KMS-11 (cell line): ENCODE measurements at regions not wholly inside any gene's neighbourhood (a gene's known extent, or its start where the extent isn't known, plus 50 kb on each side); places are given as distances from the start of the nearest gene placed in this dataset.

Source experiments
- H2AFZ ChIP-seq: fragments of 200-600 bp; sonication (generic); 2 replicates; pipeline ENCODE4 v1.6.1; 2016; ENCODE audit warnings: antibody characterized with exemption, mixed run types, low read depth
- H3K27ac ChIP-seq: fragments of 200-600 bp; sonication (generic); 2 replicates; pipeline ENCODE4 v1.6.1; 2016; ENCODE audit warnings: mild to moderate bottlenecking, mixed run types
- H3K27me3 ChIP-seq: fragments of 200-600 bp; sonication (generic); 2 replicates; pipeline ENCODE4 v1.6.1; 2017; ENCODE audit warnings: mild to moderate bottlenecking, low read depth, mixed run types, moderate library complexity; ENCODE audit not compliant: insufficient read depth
- H3K36me3 ChIP-seq: fragments of 200-600 bp; sonication (generic); 2 replicates; pipeline ENCODE4 v1.6.1; 2017; ENCODE audit warnings: mild to moderate bottlenecking, mixed run types; ENCODE audit not compliant: insufficient read depth
- H3K4me1 ChIP-seq: fragments of 200-600 bp; sonication (generic); 2 replicates; pipeline ENCODE4 v1.6.1; 2016; ENCODE audit warnings: mild to moderate bottlenecking, low read depth, mixed run types; ENCODE audit not compliant: poor library complexity, severe bottlenecking
- H3K4me2 ChIP-seq: fragments of 200-600 bp; sonication (generic); 2 replicates; pipeline ENCODE4 v1.7.0; 2016; ENCODE audit warnings: mild to moderate bottlenecking, mixed run types
- H3K4me3 ChIP-seq: fragments of 200-600 bp; sonication (generic); IDR thresholded peaks from 2 replicates; pipeline ENCODE4 v1.6.1; 2017; ENCODE audit warnings: low read depth, low read length, mixed read lengths; ENCODE audit not compliant: insufficient read depth
- H3K79me2 ChIP-seq: fragments of 200-600 bp; sonication (generic); 2 replicates; pipeline ENCODE4 v1.6.1; 2016; ENCODE audit warnings: low read depth, mixed run types; ENCODE audit not compliant: insufficient read depth
- H3K9ac ChIP-seq: fragments of 200-600 bp; sonication (generic); 2 replicates; pipeline ENCODE4 v1.6.1; 2016; ENCODE audit warnings: mild to moderate bottlenecking, mixed run types
- H4K20me1 ChIP-seq: fragments of 200-600 bp; sonication (generic); 2 replicates; pipeline ENCODE4 v1.6.1; 2016; ENCODE audit warnings: mild to moderate bottlenecking, mixed run types; ENCODE audit not compliant: insufficient read depth
- CTCF ChIP-seq: fragments of 200-600 bp; sonication (generic); conservative IDR thresholded peaks from 2 replicates; pipeline ENCODE4 v1.6.1; 2017; ENCODE audit warnings: low read depth, mild to moderate bottlenecking, antibody characterized with exemption, low read length, moderate library complexity, mixed read lengths

DNA sequence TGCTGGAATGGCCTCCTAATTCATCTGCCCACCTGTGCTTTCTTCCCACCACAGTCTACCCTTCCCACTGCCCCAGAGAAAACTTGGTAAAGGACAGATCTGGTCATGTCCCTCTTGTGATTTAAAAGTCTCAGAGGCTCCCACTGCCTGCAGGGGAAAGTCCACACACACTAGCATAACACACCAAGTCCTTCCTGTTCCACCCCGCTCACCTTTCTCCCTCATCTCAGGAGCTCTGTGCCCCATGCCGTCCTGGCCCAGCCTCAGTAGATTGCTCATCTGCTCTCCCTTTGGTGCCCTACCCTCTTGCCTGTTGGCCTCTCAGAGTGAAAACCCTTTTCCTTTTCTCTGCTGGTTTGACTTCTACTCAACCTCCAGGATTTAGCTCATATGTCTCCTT lies 111.4 kb upstream of the MAP3K1 start:
- Histone ChIP-seq H3K27me3 (no peaks in the 10 kb centered on the region), H4K20me1 (no peaks in the 10 kb centered on the region), H2AFZ (no peak overlapping the region), H3K36me3 (no peaks in the 10 kb centered on the region), H3K79me2 (no peaks in the 10 kb centered on the region), H3K4me3 (no peak overlapping the region), H3K9ac (no peak overlapping the region), H3K4me2 (no peak overlapping the region), H3K4me1 (peaks cover 14% of the 10 kb centered on the region), H3K27ac (no peak overlapping the region)
- no peak for TF ChIP-seq CTCF

DNA sequence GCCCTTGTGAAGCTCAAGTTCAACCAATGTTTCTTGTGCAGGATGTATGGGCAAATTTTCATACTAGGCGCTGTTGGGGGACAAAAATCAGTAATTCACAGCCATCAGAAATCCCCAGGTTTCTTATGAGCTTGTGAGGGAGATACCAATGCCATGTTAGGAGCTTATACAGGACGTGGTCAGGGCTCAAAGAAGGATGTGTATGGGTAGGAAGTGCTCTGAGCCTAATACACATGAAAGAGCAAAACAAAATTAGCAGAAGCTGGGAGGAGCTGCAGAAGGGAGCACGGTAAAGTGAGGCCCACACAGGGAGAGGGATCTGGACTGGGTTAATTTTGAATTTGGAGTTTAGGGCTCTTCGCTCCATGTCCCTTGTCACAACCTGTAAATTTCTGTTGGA lies 114.6 kb upstream of the MAP3K1 start:
- H3K4me1 ChIP-seq: peaks cover 46% of the 10 kb centered on the region
- H3K27me3 ChIP-seq: no peaks in the 10 kb centered on the region
- no peak overlapping the region for H2AFZ ChIP-seq
- H3K4me2 ChIP-seq: no peak overlapping the region
- H3K79me2 ChIP-seq: no peaks in the 10 kb centered on the region
- no peaks in the 10 kb centered on the region for H3K36me3 ChIP-seq
- H4K20me1 ChIP-seq: no peaks in the 10 kb centered on the region
- H3K27ac ChIP-seq: no peak overlapping the region
- no peak for TF ChIP-seq CTCF
- no peak overlapping the region for H3K9ac ChIP-seq
- H3K4me3 ChIP-seq: no peak overlapping the region

- Histone ChIP-seq H4K20me1 (no peaks in the 10 kb centered on the region), H3K4me3 (no peak overlapping the region), H2AFZ (peak overlapping the region; percentile 60), H3K36me3 (no peaks in the 10 kb centered on the region), H3K9ac (peak overlapping the region; percentile 25; the same call in 1 of the 2 replicates), H3K27ac (peak overlapping the region; percentile 65), H3K4me2 (peak overlapping the region; percentile 64; the same call in 1 of the 2 replicates), H3K27me3 (no peaks in the 10 kb centered on the region), H3K79me2 (no peaks in the 10 kb centered on the region), H3K4me1 (peaks cover 49% of the 10 kb centered on the region)
- no peak for TF ChIP-seq CTCF
Measured at GRCh38 chr5:56699538-56699937, 115.8 kb upstream of the MAP3K1 start.

GRCh38 chr5:56698463-56699381 lies 116.6 kb upstream of the MAP3K1 start:
- Histone ChIP-seq H2AFZ (peak overlapping the region; percentile 60), H3K4me2 (peak overlapping the region; percentile 64; the same call in 1 of the 2 replicates), H3K27me3 (no peaks in the 10 kb centered on the region), H3K9ac (peak overlapping the region; percentile 25; the same call in 1 of the 2 replicates), H3K36me3 (no peaks in the 10 kb centered on the region), H3K79me2 (no peaks in the 10 kb centered on the region), H3K4me1 (peaks cover 49% of the 10 kb centered on the region), H3K4me3 (no peak overlapping the region), H3K27ac (peak overlapping the region; percentile 65), H4K20me1 (no peaks in the 10 kb centered on the region)
- TF ChIP-seq CTCF: no peak
